CD4-positive, alpha-beta T cell (primary cell): ENCODE measurements at regions not wholly inside any gene's neighbourhood (a gene's known extent, or its start where the extent isn't known, plus 50 kb on each side); places are given as distances from the start of the nearest gene placed in this dataset.

ENCODE experiments used
- ATAC-seq: fragments of 200-7000 bp; cut with Tn5 transposase; one replicate; pipeline ENCODE4 v1.10.0; 2022; ENCODE audit warnings: mild to moderate bottlenecking; ENCODE audit not compliant: poor library complexity
- CTCF ChIA-PET: fragments of 350-600 bp; sonication (Branson Sonifier 250); formaldehyde crosslinking; loops from one replicate; lab custom pipeline; 2021; ENCODE audit warnings: antibody characterized with exemption, inconsistent platforms; lab: Charles Lee
- POLR2A ChIA-PET: fragments of 350-600 bp; sonication (Branson Sonifier 250); formaldehyde crosslinking; loops from one replicate; lab custom pipeline; 2021; ENCODE audit warnings: antibody characterized with exemption, inconsistent platforms; lab: Charles Lee
- DNase-seq, 14 experiments: peaks; one replicate each; pipeline ENCODE4 v3.0.0-alpha.2; 2013 to 2020; ENCODE audit warnings: mixed read lengths in 2 of 14
- H3K27ac ChIP-seq, 2 donors: one replicate each; pipeline versions ENCODE4 v1.5.1 to v1.7.0; 2013; ENCODE audit warnings: low read length in 2 of 2, low read depth in 1 of 2, mild to moderate bottlenecking in 1 of 2
- H3K27me3 ChIP-seq, 2 experiments: 1 replicate in 1 of 2; 2 replicates in 1 of 2; pipeline versions ENCODE4 v1.6.1 to v1.7.0; 2013; ENCODE audit warnings: low read length in 2 of 2, control low read depth in 1 of 2, mild to moderate bottlenecking in 1 of 2, moderate library complexity in 1 of 2; ENCODE audit not compliant: insufficient read depth in 2 of 2, control insufficient read depth in 1 of 2
- H3K36me3 ChIP-seq: one replicate; pipeline ENCODE4 v1.6.1; 2013; ENCODE audit warnings: low read length, control low read depth; ENCODE audit not compliant: insufficient read depth
- H3K4me1 ChIP-seq: one replicate; pipeline ENCODE4 v1.6.1; 2013; ENCODE audit warnings: low read length, control low read depth; ENCODE audit not compliant: insufficient read depth
- H3K4me3 ChIP-seq: one replicate; pipeline ENCODE4 v1.5.1; 2013; ENCODE audit warnings: mild to moderate bottlenecking, low read length, moderate library complexity
- H3K9me3 ChIP-seq, 2 experiments: 1 replicate in 1 of 2; 2 replicates in 1 of 2; pipeline versions ENCODE4 v1.6.1 to v1.7.0; 2013; ENCODE audit warnings: low read length in 2 of 2, mild to moderate bottlenecking in 2 of 2, control low read depth in 1 of 2, moderate library complexity in 1 of 2; ENCODE audit not compliant: control insufficient read depth in 1 of 2, insufficient read depth in 1 of 2
- H3K27ac Mint-ChIP-seq: one replicate; pipeline ENCODE4 v1.8.0; 2020; ENCODE audit warnings: mixed read lengths
- H3K27me3 Mint-ChIP-seq: one replicate; pipeline ENCODE4 v1.8.0; 2021; ENCODE audit warnings: mixed read lengths
- H3K36me3 Mint-ChIP-seq: one replicate; pipeline ENCODE4 v1.8.0; 2021; ENCODE audit warnings: low read depth, mixed read lengths
- H3K4me1 Mint-ChIP-seq: one replicate; pipeline ENCODE4 v1.8.0; 2021; ENCODE audit warnings: low read depth, mixed read lengths
- H3K4me3 Mint-ChIP-seq: one replicate; pipeline ENCODE4 v1.8.0; 2020; ENCODE audit warnings: mild to moderate bottlenecking, mixed read lengths
- H3K9me3 Mint-ChIP-seq: one replicate; pipeline ENCODE4 v1.8.0; 2020; ENCODE audit warnings: mixed read lengths
- CTCF ChIP-seq: fragments of 200-600 bp; IDR thresholded peaks from one replicate; pipeline ENCODE4 v1.8.0; 2022; ENCODE audit warnings: antibody characterized with exemption, mild to moderate bottlenecking
- intact Hi-C, 2 experiments: fragments of 100-400 bp; cut with DNase I in 1 of 2; cut with micrococcal nuclease in 1 of 2; formaldehyde crosslinking; loops; one replicate each; pipeline versions ENCODE4 v1.15.1 to v1.9.0; 2023 to 2025; cut with DNase I, micrococcal nuclease

DNA sequence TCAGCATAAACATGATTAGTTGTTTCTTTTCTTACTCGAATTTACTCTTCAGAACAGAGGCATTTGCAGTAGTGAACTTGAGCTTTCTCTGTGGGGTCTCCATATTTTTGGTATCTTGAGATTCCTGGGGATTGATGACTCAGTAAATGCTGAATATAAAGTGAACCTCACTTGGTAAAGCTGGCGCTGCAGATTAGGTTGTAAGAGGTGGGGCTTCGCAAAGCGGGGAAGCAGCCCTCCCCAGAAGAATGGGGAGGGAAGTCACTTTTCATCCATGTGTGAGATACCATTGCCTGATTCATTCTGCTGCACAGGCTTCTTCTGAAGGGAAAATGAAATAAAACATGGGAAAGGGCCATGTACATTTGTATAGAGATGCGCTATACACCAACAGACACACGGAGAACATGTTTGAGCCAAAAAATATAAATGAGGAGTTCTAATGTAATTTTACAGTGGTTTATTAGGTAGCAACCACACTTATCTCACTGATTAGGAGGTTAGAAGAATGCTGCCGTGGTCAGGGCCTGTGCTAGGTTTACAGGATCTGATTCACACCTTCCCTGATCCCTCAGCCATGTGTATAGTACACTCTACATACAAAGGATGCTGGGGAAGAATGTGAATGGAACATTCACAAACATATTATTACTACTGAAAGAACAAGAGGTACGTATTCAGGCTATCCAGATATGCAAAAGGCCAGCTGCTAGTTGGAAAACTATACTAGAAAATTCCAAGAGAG is 63.5 kb downstream of the DNTTIP2 start:
- TF ChIP-seq CTCF, result no peak

GRCh38 chr1:93814795-93815340 is 64.1 kb downstream of the DNTTIP2 start:
- no peaks in the 10 kb centered on the region for H3K36me3 Mint-ChIP-seq
- Histone ChIP-seq H3K27ac (no peak overlapping the region), H3K27me3 (no peaks in the 10 kb centered on the region), H3K4me1 (peaks cover 17% of the 10 kb centered on the region), H3K4me3 (no peak overlapping the region), H3K9me3 (no peaks in the 10 kb centered on the region), H3K36me3 (no peaks in the 10 kb centered on the region)
- H3K27me3 Mint-ChIP-seq, result no peaks in the 10 kb centered on the region
- no peak overlapping the region for H3K4me3 Mint-ChIP-seq
- H3K27ac Mint-ChIP-seq, result no peak overlapping the region
- ATAC-seq (no peak), DNase-seq (no peak)
- peaks cover 22% of the 10 kb centered on the region for H3K4me1 Mint-ChIP-seq
- intact Hi-C loops, result loop anchor here (1.0 to 10.0 kb wide), 3 partner anchors 186 to 790 kb away; no protein-coding TSS in a partner anchor
- POLR2A ChIA-PET, result interaction anchor here (1.7 kb wide), 1 partner anchor 31 kb away, joined by 11 read pairs; no protein-coding TSS in a partner anchor
- TF ChIP-seq CTCF, result no peak
- no peaks in the 10 kb centered on the region for H3K9me3 Mint-ChIP-seq
- CTCF ChIA-PET, result interaction anchor here (1.3 to 2.2 kb wide), 5 partner anchors 17 to 185 kb away, joined by 3 to 8 read pairs (median 3); no protein-coding TSS in a partner anchor

More for the DNA sequence above, 63.5 kb downstream of the DNTTIP2 start:
- no peak overlapping the region for H3K27ac Mint-ChIP-seq
- Histone ChIP-seq H3K27me3 (no peaks in the 10 kb centered on the region), H3K4me1 (peaks cover 17% of the 10 kb centered on the region), H3K4me3 (no peak overlapping the region), H3K9me3 (no peaks in the 10 kb centered on the region), H3K27ac (no peak overlapping the region), H3K36me3 (no peaks in the 10 kb centered on the region)
- H3K4me3 Mint-ChIP-seq, result no peak overlapping the region
- no peaks in the 10 kb centered on the region for H3K36me3 Mint-ChIP-seq
- H3K4me1 Mint-ChIP-seq, result peaks cover 22% of the 10 kb centered on the region
- no peaks in the 10 kb centered on the region for H3K27me3 Mint-ChIP-seq
- CTCF ChIA-PET, result interaction anchor here (1.3 to 2.2 kb wide), 3 partner anchors 18 to 186 kb away, joined by 3 to 8 read pairs (median 7); no protein-coding TSS in a partner anchor
- no peak for ATAC-seq
- DNase-seq, result no peak
- intact Hi-C loops, result loop anchor here (10.0 kb wide), 2 partner anchors 511 to 791 kb away; no protein-coding TSS in a partner anchor
- POLR2A ChIA-PET, result interaction anchor here (1.4 kb wide), 1 partner anchor 32 kb away, joined by 4 read pairs; no protein-coding TSS in a partner anchor
- no peaks in the 10 kb centered on the region for H3K9me3 Mint-ChIP-seq

DNA sequence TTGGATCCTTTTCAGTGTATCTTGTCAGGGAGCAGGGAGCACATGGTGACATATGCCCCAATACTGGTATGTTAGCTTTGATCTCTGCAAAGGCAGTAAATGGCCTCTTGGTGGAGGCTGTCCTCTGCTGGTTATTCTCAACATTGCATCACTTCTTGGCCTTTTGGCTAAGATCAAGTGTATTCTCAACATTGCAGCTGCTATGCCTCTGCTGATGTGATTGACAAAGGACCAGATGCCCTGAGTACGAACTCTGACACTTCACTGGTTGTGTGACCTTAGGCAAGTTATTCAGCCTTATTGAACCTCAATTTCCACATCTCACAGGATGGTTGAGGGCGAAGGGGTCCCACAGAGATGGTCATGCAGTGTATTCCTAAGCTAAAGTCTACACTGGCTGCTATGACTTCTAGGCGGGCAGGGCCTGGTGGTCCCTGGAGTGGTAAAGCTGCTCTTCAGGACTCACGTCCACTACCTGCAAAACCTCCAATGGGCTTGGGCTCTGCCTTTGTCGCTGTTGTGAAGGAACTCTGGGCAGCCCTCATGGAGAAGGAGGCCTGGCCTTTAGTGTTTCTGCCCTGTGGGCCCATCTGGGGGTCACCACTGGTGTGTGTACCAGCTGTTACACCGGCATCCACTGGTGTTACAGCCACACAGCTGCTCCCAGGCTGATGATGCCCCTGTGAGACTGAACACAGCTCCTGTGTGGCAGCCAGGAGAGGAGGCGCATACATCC is 64.8 kb downstream of the DNTTIP2 start:
- ChIA-PET POLR2A (interaction anchor here (1.7 kb wide), 1 partner anchor 32 kb away, joined by 11 read pairs; no protein-coding TSS in a partner anchor), CTCF (interaction anchor here (0.6 to 2.2 kb wide), 14 partner anchors 8 to 1610 kb away, joined by 3 to 8 read pairs (median 4); partner anchors contain the start of gene DNTTIP2)
- H3K27me3 ChIP-seq, result no peaks in the 10 kb centered on the region
- no peaks in the 10 kb centered on the region for H3K9me3 ChIP-seq
- Mint-ChIP-seq H3K27ac (no peak overlapping the region), H3K4me1 (peaks cover 22% of the 10 kb centered on the region), H3K27me3 (no peaks in the 10 kb centered on the region), H3K9me3 (no peaks in the 10 kb centered on the region), H3K4me3 (no peak overlapping the region), H3K36me3 (no peaks in the 10 kb centered on the region)
- peak; percentile 31 for ATAC-seq
- intact Hi-C loops, result loop anchor here (1.0 to 10.0 kb wide), 3 partner anchors 185 to 789 kb away; no protein-coding TSS in a partner anchor
- peak in 9 of 14 experiments; percentile 8 to 72 (median 25) for DNase-seq
- no peaks in the 10 kb centered on the region for H3K36me3 ChIP-seq
- no peak overlapping the region for H3K4me3 ChIP-seq
- peak; percentile 71 for TF ChIP-seq CTCF
- H3K27ac ChIP-seq, result no peak overlapping the region
- peaks cover 17% of the 10 kb centered on the region for H3K4me1 ChIP-seq
